Germinal center (tissue), 1 donor: ENCODE measurements at regions not wholly inside any gene's neighbourhood (a gene's known extent, or its start where the extent isn't known, plus 50 kb on each side); places are given as distances from the start of the nearest gene placed in this dataset.

Experiments used
- DNase-seq: peaks from one replicate; pipeline ENCODE4 v3.0.0; 2012; ENCODE audit warnings: mixed read lengths, low spot score

- no peak for DNase-seq
These were observed 181.0 kb downstream of the GPAT3 start for GRCh38 chr4:83716874-83717273.

DNA sequence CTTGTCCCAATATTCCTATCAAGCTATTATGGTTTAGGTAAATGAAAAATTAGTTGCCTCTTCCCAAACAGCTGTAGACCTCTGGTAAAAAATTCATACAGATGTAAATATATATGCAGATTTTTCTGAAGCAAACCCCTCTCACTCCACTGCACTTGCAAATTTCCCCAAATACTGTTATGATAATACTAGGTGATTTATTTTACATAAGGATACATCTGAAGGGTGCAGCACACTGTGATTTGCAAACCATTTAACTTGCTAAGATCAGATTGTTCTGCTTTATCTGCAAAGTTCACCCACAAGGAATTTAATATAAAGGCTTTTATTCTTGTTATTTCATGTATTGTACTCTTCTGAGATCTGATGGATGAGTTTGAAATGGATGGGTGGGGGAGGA lies 177.0 kb downstream of the GPAT3 start:
- no peak for DNase-seq

GRCh38 chr4:83709627-83710026 lies 173.7 kb downstream of the GPAT3 start:
- no peak for DNase-seq

DNA sequence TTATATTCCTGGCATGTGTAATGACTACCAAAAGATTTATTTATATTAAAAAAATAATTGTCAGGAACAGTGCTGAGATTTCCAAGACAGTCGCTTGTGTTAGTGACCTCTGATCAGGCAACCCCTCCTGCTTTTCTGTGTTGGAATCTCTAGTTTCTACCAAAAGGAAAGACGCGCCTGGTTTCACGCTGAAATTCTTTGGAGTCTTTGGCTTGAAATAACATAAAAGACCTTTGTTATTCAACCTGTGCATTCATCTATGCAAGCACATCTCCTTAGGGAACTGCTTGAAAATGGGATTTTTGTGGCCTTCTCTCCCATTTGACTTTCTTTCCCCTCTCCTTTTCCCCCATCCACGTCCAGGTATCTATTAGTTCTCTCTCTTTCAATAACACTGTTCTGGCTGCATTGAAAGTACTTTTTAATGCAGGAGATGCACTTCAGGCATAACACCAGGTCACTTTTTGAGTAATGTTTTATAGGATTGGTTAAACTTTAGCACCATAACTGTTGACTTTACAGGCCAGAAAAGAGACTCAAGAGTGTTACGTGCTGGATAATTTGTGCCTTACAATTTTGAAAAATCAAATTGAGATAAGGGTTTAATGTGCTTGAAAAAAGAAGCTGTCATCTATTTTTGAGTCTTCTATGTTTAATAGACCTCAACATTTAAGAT lies 172.7 kb downstream of the GPAT3 start:
- no peak for DNase-seq

DNA sequence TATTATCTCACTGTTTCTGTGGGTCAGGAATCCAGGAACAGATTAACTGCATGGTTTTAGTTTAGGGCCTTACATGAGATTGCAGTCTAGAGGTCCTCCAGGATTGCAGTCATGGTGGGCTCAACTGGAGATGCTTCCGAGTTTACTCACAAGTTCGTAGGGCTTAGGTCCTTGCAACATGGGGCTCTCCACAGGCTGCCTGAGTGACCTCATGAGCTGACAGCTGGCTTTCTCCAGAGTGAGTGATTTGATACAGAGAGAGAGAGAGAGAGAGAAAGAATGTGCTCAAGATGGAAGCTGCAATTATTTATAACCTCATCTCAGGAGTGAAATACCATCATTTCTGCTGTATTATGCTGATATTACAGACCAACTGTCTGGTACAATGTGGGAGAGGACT lies 168.9 kb downstream of the GPAT3 start:
- no peak for DNase-seq

DNA sequence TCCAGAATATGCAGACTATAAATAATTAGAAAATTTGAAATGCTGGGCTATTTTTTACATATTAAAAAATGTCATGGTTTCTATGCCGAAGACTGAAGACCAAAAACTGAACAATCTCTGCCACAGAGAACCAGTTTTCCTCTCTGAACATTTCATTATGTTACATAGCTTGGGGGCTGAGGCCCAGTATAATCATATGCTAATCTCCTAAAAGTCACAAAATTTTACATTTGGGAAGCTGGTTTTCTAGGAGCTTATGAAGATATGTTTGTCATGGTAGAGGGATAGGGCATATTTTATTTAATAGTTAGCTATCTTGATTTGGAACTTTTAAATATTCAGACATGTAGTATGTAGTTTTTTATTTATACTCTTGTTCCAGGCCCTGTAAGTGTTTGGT lies 167.8 kb downstream of the GPAT3 start:
- no peak for DNase-seq

- no peak for DNase-seq
These were observed 165.1 kb downstream of the GPAT3 start for GRCh38 chr4:83701041-83701440.

- DNase-seq = no peak
These were observed 163.4 kb downstream of the GPAT3 start for GRCh38 chr4:83699358-83699757.

DNA sequence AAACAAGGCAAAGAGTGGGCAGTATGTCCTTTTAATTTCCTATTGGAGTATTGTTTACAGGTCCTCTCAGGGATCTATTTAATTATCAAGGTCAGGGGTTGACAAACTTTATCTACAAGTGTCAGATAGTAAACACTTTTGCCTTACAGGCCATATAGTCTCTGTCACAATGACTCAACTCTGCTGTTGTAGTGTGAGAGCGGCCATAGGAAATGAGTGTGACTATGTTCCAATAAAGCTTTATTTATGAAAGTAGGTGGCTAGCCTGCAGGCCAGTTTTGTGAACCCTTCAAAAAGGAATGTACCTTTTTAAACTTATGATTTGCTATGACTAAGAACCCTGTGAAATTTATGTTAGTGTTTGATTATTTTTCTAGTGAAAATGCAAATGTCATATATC lies 156.1 kb downstream of the GPAT3 start:
- DNase-seq = no peak

DNA sequence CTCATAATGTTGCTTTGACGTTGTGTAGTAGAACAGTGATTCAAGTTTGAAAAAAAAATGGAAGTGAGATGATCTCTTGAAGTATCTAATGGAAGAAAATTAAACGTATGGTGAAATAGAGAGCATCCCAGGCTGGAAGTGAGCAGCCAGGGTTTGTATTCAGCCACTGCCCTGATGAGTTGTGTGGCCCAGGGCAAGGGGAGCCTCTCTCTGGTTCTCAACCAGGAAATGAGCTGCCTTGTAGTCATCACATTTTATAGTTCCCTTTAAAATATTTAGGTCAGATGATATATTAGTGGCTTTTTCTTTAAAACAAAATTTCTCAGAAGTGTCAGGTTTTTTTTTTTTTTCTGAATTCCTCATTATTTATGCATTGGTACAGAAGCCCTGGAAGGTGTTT lies 150.3 kb downstream of the GPAT3 start:
- DNase-seq = no peak

GRCh38 chr4:83679692-83680091 lies 143.8 kb downstream of the GPAT3 start:
- no peak for DNase-seq

- no peak for DNase-seq
These were observed 143.3 kb downstream of the GPAT3 start for GRCh38 chr4:83679254-83679653.

- DNase-seq = no peak
These were observed 141.7 kb downstream of the GPAT3 start for GRCh38 chr4:83677656-83678055.

- DNase-seq = no peak
These were observed 128.8 kb downstream of the GPAT3 start for GRCh38 chr4:83664741-83665140.

DNA sequence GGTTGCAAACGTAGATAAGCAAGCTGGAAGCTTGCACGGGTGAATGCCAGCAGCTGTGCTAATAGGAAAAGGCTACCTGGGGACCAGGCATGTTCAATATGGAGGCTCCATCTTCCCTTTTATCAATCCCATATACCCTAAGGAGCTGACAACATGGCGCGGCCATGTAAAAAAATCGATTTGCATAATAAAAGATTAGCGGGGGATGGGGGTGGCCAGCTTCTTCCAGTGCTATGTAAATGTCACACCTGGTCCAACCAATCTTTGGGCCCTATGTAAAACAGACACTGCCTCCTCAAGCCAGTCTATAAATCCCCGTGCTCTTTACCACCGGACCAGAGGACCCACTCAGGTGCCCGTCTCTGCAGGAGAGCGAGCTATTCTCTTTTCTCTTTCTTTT lies 128.2 kb downstream of the GPAT3 start:
- no peak for DNase-seq

DNA sequence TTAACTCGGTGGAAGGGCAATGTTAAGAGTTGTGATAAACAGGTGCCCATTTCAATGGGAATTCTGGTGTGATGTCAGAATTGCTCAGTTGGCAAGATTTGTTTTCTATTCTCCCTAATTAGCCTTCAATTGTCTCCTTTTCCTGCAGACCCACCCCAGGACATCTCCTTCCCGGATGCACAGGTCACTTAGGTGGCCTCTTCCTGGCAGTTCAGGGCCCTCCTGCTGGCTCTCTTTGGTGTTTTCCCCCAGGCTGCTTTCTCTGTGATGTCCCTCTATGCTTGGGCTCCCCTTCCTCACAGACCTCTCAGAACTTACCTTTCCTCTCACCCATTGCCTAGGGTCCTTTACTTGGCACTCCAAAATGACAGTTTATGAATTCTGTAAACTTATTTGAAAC lies 126.3 kb downstream of the GPAT3 start:
- DNase-seq = no peak

GRCh38 chr4:83661359-83661758 lies 125.5 kb downstream of the GPAT3 start:
- DNase-seq = no peak

DNA sequence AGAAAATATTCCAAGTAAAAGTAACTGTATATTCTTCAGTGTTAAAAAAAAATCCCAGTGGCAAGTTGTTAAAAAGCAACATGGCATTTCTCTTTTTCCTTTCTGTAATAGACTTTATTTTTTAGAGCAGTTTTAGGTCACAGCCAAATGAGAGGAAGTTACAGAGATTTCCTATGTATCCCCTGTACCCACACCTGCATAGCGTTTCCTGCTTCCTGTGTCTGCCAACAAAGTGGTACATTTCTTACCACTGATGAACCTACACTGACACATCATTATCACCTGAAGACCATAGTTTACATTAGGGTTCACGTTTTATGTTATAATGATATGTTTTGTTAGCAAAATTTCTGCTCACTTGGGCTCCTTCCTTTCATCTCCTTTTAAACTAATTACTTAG lies 124.7 kb downstream of the GPAT3 start:
- no peak for DNase-seq

DNA sequence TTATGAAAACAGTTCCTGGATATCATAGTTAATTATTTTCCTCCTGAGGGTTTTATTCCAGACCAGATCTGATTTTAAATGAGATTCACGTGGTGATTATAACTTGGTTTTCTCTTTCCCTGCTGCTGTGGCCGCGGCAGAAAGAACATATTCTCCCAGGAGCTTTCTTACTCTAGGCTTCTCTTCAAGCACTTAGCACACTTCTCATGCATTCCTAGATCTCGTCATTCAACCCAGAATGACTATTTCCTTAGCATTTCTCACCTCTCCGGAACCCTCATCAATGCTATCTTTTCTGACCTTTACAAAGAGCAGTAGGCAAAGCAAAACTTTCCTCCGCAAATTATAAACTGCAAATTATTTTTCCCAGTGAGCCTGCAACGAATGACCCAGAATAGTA lies 122.9 kb downstream of the GPAT3 start:
- DNase-seq = no peak

DNA sequence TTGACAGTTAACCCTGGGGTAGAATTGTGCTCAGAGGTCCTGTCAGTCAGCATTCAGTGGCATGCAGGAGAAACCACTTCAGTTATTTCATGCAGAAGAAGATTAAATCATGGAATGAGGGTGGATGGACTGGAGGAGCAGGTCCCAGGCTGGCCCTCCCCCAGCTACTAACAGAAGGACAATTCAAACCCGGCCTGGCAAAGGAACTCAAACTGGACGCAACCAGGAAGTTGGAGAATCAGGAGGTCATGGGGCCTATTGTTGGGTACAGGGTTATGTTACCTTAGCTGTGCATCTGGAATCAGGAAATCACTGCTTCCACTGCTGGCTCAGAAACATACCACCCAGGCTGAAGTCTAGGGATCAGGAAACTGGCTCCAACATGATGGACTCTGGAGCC lies 121.4 kb downstream of the GPAT3 start:
- DNase-seq = no peak
